ENCODE measurements at regions not wholly inside any gene's neighbourhood (a gene's known extent, or its start where the extent isn't known, plus 50 kb on each side); places are given as distances from the start of the nearest gene placed in this dataset.

GRCh38 chr10:121282797-121283515 lies 315.3 kb downstream of the FGFR2 start:
- TF ChIP-seq CTCF (IDR thresholded peaks at IDR 0.05 in 4 of 5, conservative IDR thresholded peaks at IDR 0.05 in 1 of 5) = no peak
- TF ChIP-seq POLR2A (IDR thresholded peaks at IDR 0.05) = no peak

All from gastrocnemius medialis (tissue), 4 donors.